Suprapubic skin (tissue), 4 donors: ENCODE measurements at regions not wholly inside any gene's neighbourhood (a gene's known extent, or its start where the extent isn't known, plus 50 kb on each side); places are given as distances from the start of the nearest gene placed in this dataset.

ENCODE experiments used
- DNase-seq, 2 donors: peaks; one replicate each; pipeline ENCODE4 v3.0.0-alpha.2; 2019; ENCODE audit warnings: low spot score in 2 of 2
- H3K27ac ChIP-seq: fragments of 200-600 bp; sonication (generic); one replicate; pipeline ENCODE4 v1.5.1; 2019
- H3K27me3 ChIP-seq: fragments of 200-600 bp; sonication (generic); one replicate; pipeline ENCODE4 v1.5.1; 2019
- H3K36me3 ChIP-seq: fragments of 200-600 bp; sonication (generic); one replicate; pipeline ENCODE4 v1.5.1; 2019
- H3K4me1 ChIP-seq: fragments of 200-600 bp; sonication (generic); one replicate; pipeline ENCODE4 v1.5.1; 2019
- H3K4me3 ChIP-seq: fragments of 200-600 bp; sonication (generic); one replicate; pipeline ENCODE4 v1.5.1; 2019; ENCODE audit warnings: mild to moderate bottlenecking
- H3K9me3 ChIP-seq: fragments of 200-600 bp; sonication (generic); one replicate; pipeline ENCODE4 v1.5.1; 2019
- CTCF ChIP-seq, 2 donors: fragments of 200-600 bp in 1 of 2; fragments of 450-650 bp in 1 of 2; sonication (generic) in 1 of 2; IDR thresholded peaks; one replicate each; pipeline ENCODE4 v1.5.1; 2016 to 2019; ENCODE audit warnings: antibody characterized with exemption in 2 of 2, mild to moderate bottlenecking in 1 of 2, moderate library complexity in 1 of 2
- EP300 ChIP-seq: sonication (generic); formaldehyde crosslinking; IDR thresholded peaks from one replicate; pipeline ENCODE4 v1.6.1; 2017; ENCODE audit warnings: antibody characterized with exemption
- POLR2A ChIP-seq, 2 donors: fragments of 450-650 bp; IDR thresholded peaks; one replicate each; pipeline ENCODE4 v1.6.1; 2017; ENCODE audit warnings: antibody characterized with exemption in 2 of 2, mild to moderate bottlenecking in 2 of 2, moderate library complexity in 2 of 2
- POLR2AphosphoS5 ChIP-seq, 3 donors: sonication (generic); formaldehyde crosslinking; IDR thresholded peaks; one replicate each; pipeline ENCODE4 v1.6.1; 2017; ENCODE audit warnings: antibody characterized with exemption in 3 of 3
- WGBS: methylation state at CpG from one replicate; pipeline ENCODE4 v1.1.5; 2018; 5-methylcytosine and 5-hydroxymethylcytosine counted together

GRCh38 chr11:122032317-122032716 lies 83.7 kb downstream of the BLID start:
- DNase-seq = no peak
- TF ChIP-seq POLR2A (IDR thresholded peaks at IDR 0.05) = no peak
- no peak for TF ChIP-seq CTCF (IDR thresholded peaks at IDR 0.05)
- TF ChIP-seq POLR2AphosphoS5 (IDR thresholded peaks at IDR 0.05) = peak in 2 of 3 donors; percentile 52 to 54
- TF ChIP-seq EP300 = no peak
- Histone ChIP-seq H3K27me3 (no peaks in the 10 kb centered on the region), H3K36me3 (no peaks in the 10 kb centered on the region), H3K27ac (no peak overlapping the region), H3K4me3 (no peak overlapping the region), H3K9me3 (no peaks in the 10 kb centered on the region), H3K4me1 (no peaks in the 10 kb centered on the region)
- 51% methylated on average over 3 of the region's 3 CpGs for WGBS

- Histone ChIP-seq H3K4me1 (no peaks in the 10 kb centered on the region), H3K36me3 (no peaks in the 10 kb centered on the region), H3K27me3 (no peaks in the 10 kb centered on the region), H3K4me3 (no peak overlapping the region), H3K27ac (no peak overlapping the region), H3K9me3 (no peaks in the 10 kb centered on the region)
- WGBS = 87% methylated on average over 1 of the region's 1 CpG
- DNase-seq = no peak
- TF ChIP-seq POLR2AphosphoS5 (IDR thresholded peaks at IDR 0.05) (no peak), POLR2A (IDR thresholded peaks at IDR 0.05) (no peak), EP300 (no peak), CTCF (IDR thresholded peaks at IDR 0.05) (no peak)
These were observed 84.2 kb downstream of the BLID start for GRCh38 chr11:122031813-122032212.

GRCh38 chr11:122030286-122030685 lies 85.7 kb downstream of the BLID start:
- TF ChIP-seq POLR2A (IDR thresholded peaks at IDR 0.05) (no peak), CTCF (IDR thresholded peaks at IDR 0.05) (no peak)
- WGBS = 75% methylated on average over 3 of the region's 3 CpGs
- H3K4me1 ChIP-seq = no peaks in the 10 kb centered on the region
- H3K36me3 ChIP-seq = no peaks in the 10 kb centered on the region
- H3K9me3 ChIP-seq = no peaks in the 10 kb centered on the region
- no peak for DNase-seq
- no peak overlapping the region for H3K27ac ChIP-seq
- H3K27me3 ChIP-seq = no peaks in the 10 kb centered on the region
- H3K4me3 ChIP-seq = no peak overlapping the region

- H3K27ac ChIP-seq = no peak overlapping the region
- H3K9me3 ChIP-seq = no peaks in the 10 kb centered on the region
- no peaks in the 10 kb centered on the region for H3K4me1 ChIP-seq
- 69% methylated on average over 4 of the region's 4 CpGs for WGBS
- H3K4me3 ChIP-seq = no peak overlapping the region
- TF ChIP-seq CTCF (IDR thresholded peaks at IDR 0.05) (no peak), EP300 (no peak), POLR2A (IDR thresholded peaks at IDR 0.05) (no peak), POLR2AphosphoS5 (IDR thresholded peaks at IDR 0.05) (no peak)
- H3K36me3 ChIP-seq = no peaks in the 10 kb centered on the region
- no peak for DNase-seq
- no peaks in the 10 kb centered on the region for H3K27me3 ChIP-seq
These were observed 87.5 kb downstream of the BLID start for GRCh38 chr11:122028545-122028944.

GRCh38 chr11:122028036-122028435 lies 88.0 kb downstream of the BLID start:
- Histone ChIP-seq H3K4me3 (no peak overlapping the region), H3K27ac (no peak overlapping the region), H3K4me1 (no peaks in the 10 kb centered on the region), H3K9me3 (no peaks in the 10 kb centered on the region), H3K27me3 (no peaks in the 10 kb centered on the region), H3K36me3 (no peaks in the 10 kb centered on the region)
- DNase-seq = no peak
- WGBS = 93% methylated on average over 2 of the region's 2 CpGs
- TF ChIP-seq POLR2A (IDR thresholded peaks at IDR 0.05) (no peak), CTCF (IDR thresholded peaks at IDR 0.05) (no peak), EP300 (no peak), POLR2AphosphoS5 (IDR thresholded peaks at IDR 0.05) (no peak)
